ENCODE measurements at regions not wholly inside any gene's neighbourhood (a gene's known extent, or its start where the extent isn't known, plus 50 kb on each side); places are given as distances from the start of the nearest gene placed in this dataset.

DNA sequence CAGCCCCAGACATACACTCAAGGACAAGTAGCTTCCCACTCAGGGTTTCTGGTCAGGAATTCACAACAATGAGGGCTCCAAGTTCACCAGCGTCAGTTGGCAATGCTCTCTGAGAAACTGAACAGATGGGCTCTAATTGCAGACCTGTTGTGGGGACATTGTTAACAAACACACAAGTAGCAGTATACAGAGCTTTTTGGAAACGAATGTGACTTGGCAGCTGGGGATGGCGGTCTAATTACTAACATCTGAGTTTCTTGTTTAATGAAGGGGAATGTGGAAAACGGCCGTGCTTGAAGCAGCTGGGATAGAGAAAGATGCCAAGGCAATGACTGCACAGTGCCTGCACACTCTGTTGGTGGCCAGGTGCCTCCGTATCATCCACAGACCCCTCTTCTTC is 316.1 kb upstream of the IRX3 start:
- no peak for DNase-seq (ENCODE audit: extremely low spot score)

DNA sequence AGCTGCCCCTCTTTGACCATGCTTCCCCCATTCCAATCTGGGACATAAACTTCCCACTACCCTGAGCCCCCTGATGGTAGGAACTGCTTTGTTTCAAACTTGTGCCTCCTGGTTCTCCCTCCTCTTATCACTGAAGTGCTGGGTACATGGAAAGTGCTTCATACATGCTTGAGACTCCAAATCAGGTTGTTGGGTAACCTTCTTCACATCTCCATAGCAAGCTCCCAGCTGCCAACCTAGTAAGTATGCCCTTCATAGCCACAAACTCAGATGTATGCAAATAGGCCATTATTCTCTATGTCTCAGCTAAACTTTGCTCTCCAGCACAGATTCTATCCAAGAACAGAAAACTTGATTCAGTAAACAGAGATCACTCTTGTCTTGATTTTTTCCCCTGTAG is 310.6 kb upstream of the IRX3 start:
- ChIA-PET CTCF (interaction anchor here (1.9 kb wide), 1 partner anchor 44 kb away, joined by 4 read pairs; no protein-coding TSS in a partner anchor), POLR2A (no interaction called here)
- DNase-seq (ENCODE audit: extremely low spot score): no peak
- TF ChIP-seq, protein P1, sequence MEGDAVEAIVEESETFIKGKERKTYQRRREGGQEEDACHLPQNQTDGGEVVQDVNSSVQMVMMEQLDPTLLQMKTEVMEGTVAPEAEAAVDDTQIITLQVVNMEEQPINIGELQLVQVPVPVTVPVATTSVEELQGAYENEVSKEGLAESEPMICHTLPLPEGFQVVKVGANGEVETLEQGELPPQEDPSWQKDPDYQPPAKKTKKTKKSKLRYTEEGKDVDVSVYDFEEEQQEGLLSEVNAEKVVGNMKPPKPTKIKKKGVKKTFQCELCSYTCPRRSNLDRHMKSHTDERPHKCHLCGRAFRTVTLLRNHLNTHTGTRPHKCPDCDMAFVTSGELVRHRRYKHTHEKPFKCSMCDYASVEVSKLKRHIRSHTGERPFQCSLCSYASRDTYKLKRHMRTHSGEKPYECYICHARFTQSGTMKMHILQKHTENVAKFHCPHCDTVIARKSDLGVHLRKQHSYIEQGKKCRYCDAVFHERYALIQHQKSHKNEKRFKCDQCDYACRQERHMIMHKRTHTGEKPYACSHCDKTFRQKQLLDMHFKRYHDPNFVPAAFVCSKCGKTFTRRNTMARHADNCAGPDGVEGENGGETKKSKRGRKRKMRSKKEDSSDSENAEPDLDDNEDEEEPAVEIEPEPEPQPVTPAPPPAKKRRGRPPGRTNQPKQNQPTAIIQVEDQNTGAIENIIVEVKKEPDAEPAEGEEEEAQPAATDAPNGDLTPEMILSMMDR (IDR thresholded peaks at IDR 0.05; ENCODE audit: control extremely low read depth, extremely low read depth, low read depth, missing control alignments): no peak

More for the DNA sequence above, 316.1 kb upstream of the IRX3 start:
- TF ChIP-seq, protein P1 (IDR thresholded peaks at IDR 0.05; ENCODE audit: control extremely low read depth, extremely low read depth, low read depth, missing control alignments): no peak
- CTCF ChIA-PET: interaction anchor here (1.2 kb wide), 1 partner anchor 10 kb away, joined by 4 read pairs; no protein-coding TSS in a partner anchor
- POLR2A ChIA-PET: no interaction called here

DNA sequence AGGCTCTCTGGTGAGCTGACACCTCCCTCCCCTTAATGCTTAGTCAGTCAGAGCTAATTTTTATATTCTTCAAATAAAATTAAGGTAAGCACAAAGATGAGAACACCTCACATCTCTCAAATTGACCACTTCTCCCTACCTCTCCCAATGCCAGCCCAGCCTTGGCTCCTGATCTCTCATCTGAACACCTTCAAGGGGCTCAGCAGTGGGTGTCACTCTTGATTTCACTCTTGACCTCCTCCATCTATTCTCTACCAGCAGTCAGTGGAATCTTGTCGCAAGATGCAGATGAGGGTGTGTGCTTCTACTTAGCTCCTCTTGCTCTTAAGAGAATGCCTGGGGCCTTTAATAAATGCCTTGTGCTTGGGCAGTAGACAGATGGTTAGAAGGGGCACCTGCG is 309.0 kb upstream of the IRX3 start:
- no peak for DNase-seq (ENCODE audit: extremely low spot score)
- TF ChIP-seq, protein P1 (IDR thresholded peaks at IDR 0.05; ENCODE audit: control extremely low read depth, extremely low read depth, low read depth, missing control alignments): no peak
- ChIA-PET CTCF (no interaction called here), POLR2A (no interaction called here)

DNA sequence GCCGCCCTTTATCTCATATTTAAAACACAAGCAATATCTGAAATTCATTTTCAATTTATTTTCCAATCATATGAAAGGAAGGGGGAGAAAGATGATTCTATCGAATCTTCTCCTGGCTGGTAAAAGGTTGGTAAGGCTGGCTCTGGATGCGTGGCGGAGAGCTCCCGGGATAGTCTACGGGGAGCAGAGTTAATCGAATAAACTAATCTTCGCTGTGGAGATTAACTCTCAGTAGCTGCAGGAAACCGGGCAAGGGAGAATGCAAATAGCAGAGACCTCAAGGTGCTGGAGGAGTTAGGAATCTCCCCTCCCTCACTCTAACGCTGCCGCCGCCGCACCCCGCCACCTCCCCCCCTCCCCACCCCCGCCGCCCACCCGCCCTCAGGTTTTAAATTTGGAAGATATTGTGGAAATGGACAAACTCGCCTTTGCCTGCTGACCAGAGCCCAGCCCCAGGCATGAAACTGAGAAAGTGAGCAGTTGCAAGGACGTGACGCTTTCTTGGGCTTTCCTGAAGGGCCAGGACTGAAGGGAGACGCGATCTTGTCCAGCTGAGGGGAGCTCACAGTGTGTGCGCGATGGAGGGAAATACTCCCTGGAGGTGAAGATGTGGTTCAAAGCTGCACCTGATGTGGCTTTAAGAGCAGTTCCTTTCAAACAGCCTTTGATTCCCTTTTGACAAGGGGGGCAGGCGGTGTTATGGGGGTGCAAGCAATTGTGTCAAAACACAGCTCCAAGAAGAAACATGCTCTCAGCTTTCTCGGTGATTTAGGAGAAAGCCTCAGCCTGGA is 308.2 kb upstream of the IRX3 start:
- POLR2A ChIA-PET: no interaction called here
- DNase-seq (ENCODE audit: extremely low spot score): no peak
- CTCF ChIA-PET: no interaction called here
- TF ChIP-seq, protein P1 (IDR thresholded peaks at IDR 0.05; ENCODE audit: control extremely low read depth, extremely low read depth, low read depth, missing control alignments): no peak

DNA sequence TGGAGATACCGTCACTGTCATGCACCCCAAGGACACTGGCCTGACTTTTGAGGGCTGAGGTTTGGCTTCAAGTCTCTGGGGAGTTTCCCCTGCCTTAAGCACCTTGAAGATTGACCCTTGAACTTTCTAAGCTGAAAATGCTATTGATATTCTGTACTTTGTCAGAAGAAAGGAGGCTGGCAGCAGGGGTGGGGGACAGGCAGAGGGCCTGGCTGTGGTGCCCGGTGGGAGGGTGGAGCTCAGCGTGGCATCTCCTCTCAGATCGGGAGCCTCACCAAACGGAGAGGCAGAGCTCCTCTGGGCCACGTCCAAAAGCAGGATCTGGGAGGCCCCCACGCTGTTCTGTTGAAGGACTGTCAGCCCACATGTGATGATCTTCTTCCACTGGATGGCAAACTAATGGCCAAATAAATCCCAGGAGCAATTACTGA is 305.2 kb upstream of the IRX3 start:
- TF ChIP-seq, protein P1 (IDR thresholded peaks at IDR 0.05; ENCODE audit: control extremely low read depth, extremely low read depth, low read depth, missing control alignments): no peak
- ChIA-PET CTCF (no interaction called here), POLR2A (no interaction called here)
- no peak for DNase-seq (ENCODE audit: extremely low spot score)

DNA sequence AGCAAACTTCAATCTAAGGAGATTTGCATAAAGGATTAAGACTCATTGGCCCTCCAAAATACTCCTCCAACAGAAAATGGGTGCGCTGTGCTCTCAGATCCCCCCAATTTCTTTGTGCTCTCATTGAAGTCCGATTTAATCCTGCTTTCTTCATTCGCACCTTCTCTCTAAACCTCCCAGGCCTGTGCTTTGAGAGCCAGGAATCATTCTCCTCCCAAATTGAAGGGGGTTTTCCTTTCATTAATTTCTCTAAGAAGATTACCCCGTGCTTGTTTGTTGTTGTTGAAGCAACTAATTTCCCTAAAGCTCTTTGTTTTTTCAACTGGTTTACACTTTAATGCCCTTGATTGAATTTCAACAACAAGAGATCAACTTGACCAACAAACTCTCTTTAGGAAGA is 304.2 kb upstream of the IRX3 start:
- ChIA-PET POLR2A (no interaction called here), CTCF (no interaction called here)
- no peak for DNase-seq (ENCODE audit: extremely low spot score)
- TF ChIP-seq, protein P1 (IDR thresholded peaks at IDR 0.05; ENCODE audit: control extremely low read depth, extremely low read depth, low read depth, missing control alignments): no peak

Measured in GM10248 (cell line).